HepG2 (cell line): ENCODE measurements at regions not wholly inside any gene's neighbourhood (a gene's known extent, or its start where the extent isn't known, plus 50 kb on each side); places are given as distances from the start of the nearest gene placed in this dataset.

Experiments
- ATAC-seq: fragments of 200-7000 bp; cut with Tn5 transposase; 3 replicates; pipeline ENCODE4 v1.9.1; 2020; ENCODE audit warnings: mild to moderate bottlenecking, moderate library complexity
- BruUV-seq: library from RNA; stranded (reverse); fragments of 400-500 nt; replicated peaks from 2 replicates; lab custom pipeline; 2021; lab: Mats Ljungman, UMichigan
- CTCF ChIA-PET: fragments of 300-600 bp; formaldehyde crosslinking; extraction: SDS; loops from one replicate; lab custom pipeline; 2021; ENCODE audit warnings: low total read pairs, inconsistent platforms, low intra/inter-chr PET ratio; lab: Yijun Ruan, JAX
- POLR2A ChIA-PET: fragments of 350-600 bp; sonication (Branson Sonifier 250); formaldehyde crosslinking; loops from one replicate; lab custom pipeline; 2020; ENCODE audit warnings: antibody characterized with exemption, inconsistent platforms; lab: Yijun Ruan, JAX
- DNase-seq: peaks from one replicate; pipeline ENCODE4 v3.0.0-alpha.2; 2015; ENCODE audit warnings: low spot score
- FAIRE-seq: peaks from 3 replicates; lab custom pipeline; 2011; peaks lifted over from hg19 to GRCh38; lab: Jason Lieb, UNC
- H2AFZ ChIP-seq: one replicate; pipeline ENCODE4 v1.6.1; 2011; ENCODE audit warnings: low read length, inconsistent platforms
- H3K27ac ChIP-seq: fragments of 300-600 bp; 3 replicates; pipeline ENCODE4 v1.8.0; 2011; ENCODE audit warnings: mixed run types, mild to moderate bottlenecking, mixed read lengths, low read length, inconsistent platforms; ENCODE audit not compliant: insufficient read depth; ENCODE audit errors: extremely low read length
- H3K27me3 ChIP-seq, 2 experiments: fragments of 200-600 bp in 1 of 2; 2 replicates in 1 of 2; 3 replicates in 1 of 2; pipeline versions ENCODE4 v1.6.0 to v1.8.0; 2011; ENCODE audit warnings: low read length in 2 of 2, mild to moderate bottlenecking in 2 of 2, moderate library complexity in 2 of 2, inconsistent platforms in 1 of 2; ENCODE audit not compliant: insufficient read depth in 2 of 2, control insufficient read depth in 1 of 2
- H3K36me3 ChIP-seq, 2 experiments: fragments of 200-600 bp in 1 of 2; replicated peaks in 1 of 2; 2 replicates in 1 of 2; 3 replicates in 1 of 2; pipeline versions ENCODE4 v1.5.1 to v1.8.0; 2011; ENCODE audit warnings: low read length in 2 of 2, inconsistent platforms in 1 of 2; ENCODE audit not compliant: insufficient read depth in 2 of 2, control insufficient read depth in 1 of 2
- H3K4me1 ChIP-seq: 2 replicates; pipeline ENCODE4 v1.5.1; 2012; ENCODE audit warnings: low read length, inconsistent platforms; ENCODE audit not compliant: insufficient read depth
- H3K4me2 ChIP-seq: 2 replicates; pipeline ENCODE4 v1.6.0; 2011; ENCODE audit warnings: low read depth, low read length, inconsistent platforms
- H3K4me3 ChIP-seq, 3 experiments: fragments of 200-600 bp in 1 of 3; sonication (generic), shearing (Covaris generic) in 1 of 3; replicated peaks in 1 of 3; 2 replicates each; pipeline ENCODE4 v1.5.1; 2011 to 2016; ENCODE audit warnings: low read length in 3 of 3, inconsistent platforms in 2 of 3, low read depth in 2 of 3, mild to moderate bottlenecking in 2 of 3, control low read depth in 1 of 3, mixed read lengths in 1 of 3; ENCODE audit not compliant: insufficient read depth in 1 of 3
- H3K79me2 ChIP-seq: one replicate; pipeline ENCODE4 v1.6.1; 2011; ENCODE audit warnings: low read length, inconsistent platforms; ENCODE audit not compliant: insufficient read depth
- H3K9ac ChIP-seq: 2 replicates; pipeline ENCODE4 v1.6.0; 2011; ENCODE audit warnings: mild to moderate bottlenecking, low read depth, low read length, inconsistent platforms; ENCODE audit not compliant: insufficient read depth
- H3K9me3 ChIP-seq: 2 replicates; pipeline ENCODE4 v1.5.1; 2012; ENCODE audit warnings: mild to moderate bottlenecking, low read length
- H4K20me1 ChIP-seq: 2 replicates; pipeline ENCODE4 v1.6.0; 2011; ENCODE audit warnings: inconsistent platforms, mild to moderate bottlenecking, low read length, moderate library complexity; ENCODE audit not compliant: insufficient read depth
- HCFC1 ChIP-seq: fragments of 150-350 bp; IDR thresholded peaks from 2 replicates; pipeline ENCODE4 v1.6.1; 2014; ENCODE audit warnings: low read depth, low read length
- MXI1 ChIP-seq: IDR thresholded peaks from 3 replicates; pipeline ENCODE4 v1.6.1; 2012; ENCODE audit warnings: low read depth, low read length, inconsistent platforms, borderline replicate concordance
- NFYB ChIP-seq: sonication (generic); formaldehyde crosslinking; IDR thresholded peaks from 2 replicates; pipeline ENCODE4 v1.4.0; 2020; ENCODE audit warnings: missing genetic modification reagents
- NR2F2 ChIP-seq: IDR thresholded peaks from 2 replicates; pipeline ENCODE4 v1.6.1; 2012; ENCODE audit warnings: low read depth, inconsistent platforms, borderline replicate concordance
- SIX1 ChIP-seq: sonication (generic); formaldehyde crosslinking; IDR thresholded peaks from 2 replicates; pipeline ENCODE4 v1.4.0; 2020; ENCODE audit warnings: missing genetic modification reagents, borderline replicate concordance
- WGBS: methylation state at CpG from one replicate; pipeline ENCODE4 v1.1.6; 2017; ENCODE audit warnings: low lambda C conversion rate; 5-methylcytosine and 5-hydroxymethylcytosine counted together
- in situ Hi-C: cut with HindIII; loops from 2 replicates; pipeline ENCODE4 v1.10.0; 2017; ENCODE audit warnings: low pct_unique_long_range_greater_than_20kb; ENCODE audit not compliant: extremely low pct_ligation_motif_present
- intact Hi-C: fragments of 100-400 bp; cut with micrococcal nuclease; formaldehyde crosslinking; loops from one replicate; pipeline ENCODE4 v1.10.0; 2022; ENCODE audit not compliant: unreplicated experiment
- TF ChIP-seq, protein P1 (sequence below): IDR thresholded peaks from 2 replicates; pipeline ENCODE4 v1.6.1; 2012; ENCODE audit warnings: low read length, improper control_type of control experiment
- TF ChIP-seq, protein P2 (sequence below): sonication (generic); formaldehyde crosslinking; conservative IDR thresholded peaks from 2 replicates; pipeline ENCODE4 v1.4.0; 2020; ENCODE audit warnings: mild to moderate bottlenecking, missing genetic modification reagents, moderate library complexity
- TF ChIP-seq, protein P3 (sequence below): IDR thresholded peaks from 2 replicates; pipeline ENCODE4 v1.6.1; 2016; ENCODE audit warnings: mild to moderate bottlenecking, missing biosample characterization, missing genetic modification reagents
- TF ChIP-seq, protein P4 (sequence below): sonication (generic); formaldehyde crosslinking; IDR thresholded peaks from one replicate; pipeline ENCODE4 v1.5.1; 2020; ENCODE audit warnings: mild to moderate bottlenecking, missing genetic modification reagents; ENCODE audit errors: not compliant biosample characterization

DNA sequence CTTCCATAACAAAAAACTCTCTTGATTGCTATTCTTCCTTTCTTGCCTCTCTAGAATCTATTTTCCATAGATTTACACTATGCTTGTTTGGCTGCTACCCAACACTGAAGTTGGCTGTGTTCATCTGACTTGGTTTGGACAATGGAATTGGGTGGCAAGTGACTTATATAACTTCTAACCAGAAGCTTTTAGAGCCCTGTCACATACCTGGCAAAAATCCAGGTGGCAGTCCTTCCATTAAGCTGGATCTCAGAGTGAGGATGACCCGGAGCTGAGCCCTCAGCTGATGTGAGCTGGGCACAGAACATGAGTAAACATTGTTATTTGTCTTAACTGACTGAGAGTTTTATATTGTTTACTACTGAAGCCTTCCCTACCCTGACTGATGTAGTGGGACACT, 225.7 kb downstream of the TLR4 start:
- Histone ChIP-seq H3K36me3 (no peaks in the 10 kb centered on the region), H3K9me3 (peaks cover 79% of the 10 kb centered on the region), H3K27ac (no peak overlapping the region), H3K4me1 (no peaks in the 10 kb centered on the region), H3K9ac (no peak overlapping the region), H2AFZ (no peak overlapping the region), H4K20me1 (no peaks in the 10 kb centered on the region), H3K79me2 (no peaks in the 10 kb centered on the region), H3K4me3 (no peak overlapping the region), H3K4me2 (no peak overlapping the region), H3K27me3 (no peaks in the 10 kb centered on the region)
- in situ Hi-C loops (no loop called here), intact Hi-C loops (no loop called here)
- ChIA-PET CTCF (no interaction called here), POLR2A (no interaction called here)
- no TSS peak for BruUV-seq
- FAIRE-seq (no peak), DNase-seq (no peak), ATAC-seq (no peak)
- WGBS: 0% methylated on average over 1 of the region's 1 CpG
- no peak for TF ChIP-seq SIX1
- TF ChIP-seq, protein P1, sequence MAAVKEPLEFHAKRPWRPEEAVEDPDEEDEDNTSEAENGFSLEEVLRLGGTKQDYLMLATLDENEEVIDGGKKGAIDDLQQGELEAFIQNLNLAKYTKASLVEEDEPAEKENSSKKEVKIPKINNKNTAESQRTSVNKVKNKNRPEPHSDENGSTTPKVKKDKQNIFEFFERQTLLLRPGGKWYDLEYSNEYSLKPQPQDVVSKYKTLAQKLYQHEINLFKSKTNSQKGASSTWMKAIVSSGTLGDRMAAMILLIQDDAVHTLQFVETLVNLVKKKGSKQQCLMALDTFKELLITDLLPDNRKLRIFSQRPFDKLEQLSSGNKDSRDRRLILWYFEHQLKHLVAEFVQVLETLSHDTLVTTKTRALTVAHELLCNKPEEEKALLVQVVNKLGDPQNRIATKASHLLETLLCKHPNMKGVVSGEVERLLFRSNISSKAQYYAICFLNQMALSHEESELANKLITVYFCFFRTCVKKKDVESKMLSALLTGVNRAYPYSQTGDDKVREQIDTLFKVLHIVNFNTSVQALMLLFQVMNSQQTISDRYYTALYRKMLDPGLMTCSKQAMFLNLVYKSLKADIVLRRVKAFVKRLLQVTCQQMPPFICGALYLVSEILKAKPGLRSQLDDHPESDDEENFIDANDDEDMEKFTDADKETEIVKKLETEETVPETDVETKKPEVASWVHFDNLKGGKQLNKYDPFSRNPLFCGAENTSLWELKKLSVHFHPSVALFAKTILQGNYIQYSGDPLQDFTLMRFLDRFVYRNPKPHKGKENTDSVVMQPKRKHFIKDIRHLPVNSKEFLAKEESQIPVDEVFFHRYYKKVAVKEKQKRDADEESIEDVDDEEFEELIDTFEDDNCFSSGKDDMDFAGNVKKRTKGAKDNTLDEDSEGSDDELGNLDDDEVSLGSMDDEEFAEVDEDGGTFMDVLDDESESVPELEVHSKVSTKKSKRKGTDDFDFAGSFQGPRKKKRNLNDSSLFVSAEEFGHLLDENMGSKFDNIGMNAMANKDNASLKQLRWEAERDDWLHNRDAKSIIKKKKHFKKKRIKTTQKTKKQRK: no peak
- TF ChIP-seq HCFC1: no peak
- no peak for TF ChIP-seq NR2F2
- TF ChIP-seq MXI1: no peak
- TF ChIP-seq, protein P2, sequence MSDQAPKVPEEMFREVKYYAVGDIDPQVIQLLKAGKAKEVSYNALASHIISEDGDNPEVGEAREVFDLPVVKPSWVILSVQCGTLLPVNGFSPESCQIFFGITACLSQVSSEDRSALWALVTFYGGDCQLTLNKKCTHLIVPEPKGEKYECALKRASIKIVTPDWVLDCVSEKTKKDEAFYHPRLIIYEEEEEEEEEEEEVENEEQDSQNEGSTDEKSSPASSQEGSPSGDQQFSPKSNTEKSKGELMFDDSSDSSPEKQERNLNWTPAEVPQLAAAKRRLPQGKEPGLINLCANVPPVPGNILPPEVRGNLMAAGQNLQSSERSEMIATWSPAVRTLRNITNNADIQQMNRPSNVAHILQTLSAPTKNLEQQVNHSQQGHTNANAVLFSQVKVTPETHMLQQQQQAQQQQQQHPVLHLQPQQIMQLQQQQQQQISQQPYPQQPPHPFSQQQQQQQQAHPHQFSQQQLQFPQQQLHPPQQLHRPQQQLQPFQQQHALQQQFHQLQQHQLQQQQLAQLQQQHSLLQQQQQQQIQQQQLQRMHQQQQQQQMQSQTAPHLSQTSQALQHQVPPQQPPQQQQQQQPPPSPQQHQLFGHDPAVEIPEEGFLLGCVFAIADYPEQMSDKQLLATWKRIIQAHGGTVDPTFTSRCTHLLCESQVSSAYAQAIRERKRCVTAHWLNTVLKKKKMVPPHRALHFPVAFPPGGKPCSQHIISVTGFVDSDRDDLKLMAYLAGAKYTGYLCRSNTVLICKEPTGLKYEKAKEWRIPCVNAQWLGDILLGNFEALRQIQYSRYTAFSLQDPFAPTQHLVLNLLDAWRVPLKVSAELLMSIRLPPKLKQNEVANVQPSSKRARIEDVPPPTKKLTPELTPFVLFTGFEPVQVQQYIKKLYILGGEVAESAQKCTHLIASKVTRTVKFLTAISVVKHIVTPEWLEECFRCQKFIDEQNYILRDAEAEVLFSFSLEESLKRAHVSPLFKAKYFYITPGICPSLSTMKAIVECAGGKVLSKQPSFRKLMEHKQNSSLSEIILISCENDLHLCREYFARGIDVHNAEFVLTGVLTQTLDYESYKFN (CRISPR knock-in tag): no peak
- no peak for TF ChIP-seq NFYB (CRISPR knock-in tag)
- TF ChIP-seq, protein P3, sequence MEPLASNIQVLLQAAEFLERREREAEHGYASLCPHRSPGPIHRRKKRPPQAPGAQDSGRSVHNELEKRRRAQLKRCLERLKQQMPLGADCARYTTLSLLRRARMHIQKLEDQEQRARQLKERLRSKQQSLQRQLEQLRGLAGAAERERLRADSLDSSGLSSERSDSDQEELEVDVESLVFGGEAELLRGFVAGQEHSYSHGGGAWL (CRISPR knock-in tag): no peak
- TF ChIP-seq, protein P4, sequence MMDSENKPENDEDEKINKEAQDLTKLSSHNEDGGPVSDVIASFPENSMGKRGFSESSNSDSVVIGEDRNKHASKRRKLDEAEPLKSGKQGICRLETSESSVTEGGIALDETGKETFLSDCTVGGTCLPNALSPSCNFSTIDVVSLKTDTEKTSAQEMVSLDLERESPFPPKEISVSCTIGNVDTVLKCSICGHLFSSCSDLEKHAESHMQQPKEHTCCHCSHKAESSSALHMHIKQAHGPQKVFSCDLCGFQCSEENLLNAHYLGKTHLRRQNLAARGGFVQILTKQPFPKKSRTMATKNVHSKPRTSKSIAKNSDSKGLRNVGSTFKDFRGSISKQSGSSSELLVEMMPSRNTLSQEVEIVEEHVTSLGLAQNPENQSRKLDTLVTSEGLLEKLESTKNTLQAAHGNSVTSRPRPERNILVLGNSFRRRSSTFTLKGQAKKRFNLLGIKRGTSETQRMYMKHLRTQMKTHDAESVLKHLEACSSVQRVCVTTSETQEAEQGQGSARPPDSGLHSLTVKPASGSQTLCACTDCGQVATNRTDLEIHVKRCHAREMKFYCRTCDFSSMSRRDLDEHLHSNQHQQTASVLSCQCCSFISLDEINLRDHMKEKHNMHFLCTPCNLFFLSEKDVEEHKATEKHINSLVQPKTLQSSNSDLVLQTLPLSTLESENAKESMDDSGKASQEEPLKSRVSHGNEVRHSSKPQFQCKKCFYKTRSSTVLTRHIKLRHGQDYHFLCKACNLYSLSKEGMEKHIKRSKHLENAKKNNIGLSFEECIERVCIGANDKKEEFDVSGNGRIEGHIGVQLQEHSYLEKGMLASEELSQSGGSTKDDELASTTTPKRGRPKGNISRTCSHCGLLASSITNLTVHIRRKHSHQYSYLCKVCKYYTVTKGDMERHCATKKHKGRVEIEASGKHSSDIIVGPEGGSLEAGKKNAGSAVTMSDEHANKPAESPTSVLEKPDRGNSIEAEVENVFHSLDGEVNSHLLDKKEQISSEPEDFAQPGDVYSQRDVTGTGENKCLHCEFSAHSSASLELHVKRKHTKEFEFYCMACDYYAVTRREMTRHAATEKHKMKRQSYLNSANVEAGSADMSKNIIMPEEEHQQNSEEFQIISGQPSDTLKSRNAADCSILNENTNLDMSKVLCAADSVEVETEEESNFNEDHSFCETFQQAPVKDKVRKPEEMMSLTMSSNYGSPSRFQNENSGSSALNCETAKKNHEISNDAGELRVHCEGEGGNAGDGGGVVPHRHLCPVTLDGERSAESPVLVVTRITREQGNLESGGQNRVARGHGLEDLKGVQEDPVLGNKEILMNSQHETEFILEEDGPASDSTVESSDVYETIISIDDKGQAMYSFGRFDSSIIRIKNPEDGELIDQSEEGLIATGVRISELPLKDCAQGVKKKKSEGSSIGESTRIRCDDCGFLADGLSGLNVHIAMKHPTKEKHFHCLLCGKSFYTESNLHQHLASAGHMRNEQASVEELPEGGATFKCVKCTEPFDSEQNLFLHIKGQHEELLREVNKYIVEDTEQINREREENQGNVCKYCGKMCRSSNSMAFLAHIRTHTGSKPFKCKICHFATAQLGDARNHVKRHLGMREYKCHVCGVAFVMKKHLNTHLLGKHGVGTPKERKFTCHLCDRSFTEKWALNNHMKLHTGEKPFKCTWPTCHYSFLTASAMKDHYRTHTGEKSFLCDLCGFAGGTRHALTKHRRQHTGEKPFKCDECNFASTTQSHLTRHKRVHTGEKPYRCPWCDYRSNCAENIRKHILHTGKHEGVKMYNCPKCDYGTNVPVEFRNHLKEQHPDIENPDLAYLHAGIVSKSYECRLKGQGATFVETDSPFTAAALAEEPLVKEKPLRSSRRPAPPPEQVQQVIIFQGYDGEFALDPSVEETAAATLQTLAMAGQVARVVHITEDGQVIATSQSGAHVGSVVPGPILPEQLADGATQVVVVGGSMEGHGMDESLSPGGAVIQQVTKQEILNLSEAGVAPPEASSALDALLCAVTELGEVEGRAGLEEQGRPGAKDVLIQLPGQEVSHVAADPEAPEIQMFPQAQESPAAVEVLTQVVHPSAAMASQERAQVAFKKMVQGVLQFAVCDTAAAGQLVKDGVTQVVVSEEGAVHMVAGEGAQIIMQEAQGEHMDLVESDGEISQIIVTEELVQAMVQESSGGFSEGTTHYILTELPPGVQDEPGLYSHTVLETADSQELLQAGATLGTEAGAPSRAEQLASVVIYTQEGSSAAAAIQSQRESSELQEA (CRISPR knock-in tag): no peak
